K562 (cell line): ENCODE measurements at regions not wholly inside any gene's neighbourhood (a gene's known extent, or its start where the extent isn't known, plus 50 kb on each side); places are given as distances from the start of the nearest gene placed in this dataset.

Experiments
- ATAC-seq: fragments of 200-7000 bp; cut with Tn5 transposase; 3 replicates; pipeline ENCODE4 v1.9.1; 2020; ENCODE audit warnings: moderate library complexity
- BruUV-seq: library from RNA; stranded (reverse); fragments of 400-500 nt; replicated peaks from 2 replicates; lab custom pipeline; 2021; lab: Mats Ljungman, UMichigan
- CTCF ChIA-PET: fragments of 300-600 bp; formaldehyde crosslinking; extraction: SDS; loops from one replicate; lab custom pipeline; 2021; ENCODE audit warnings: low intra/inter-chr PET ratio; lab: Yijun Ruan, JAX
- POLR2A ChIA-PET: fragments of 300-600, 350-650 bp; sonication (Branson Sonifier 250); formaldehyde crosslinking; extraction: SDS; loops from one replicate; lab custom pipeline; 2021; ENCODE audit warnings: antibody characterized with exemption, inconsistent platforms; lab: Yijun Ruan, JAX
- DNase-seq, 4 experiments: peaks; one replicate each; pipeline versions ENCODE4 v3.0.0 to v3.0.0-alpha.2; 2011 to 2018; ENCODE audit warnings: low spot score in 3 of 4, mixed read lengths in 3 of 4; ENCODE audit errors: extremely low read depth in 1 of 4
- FAIRE-seq: peaks from 2 replicates; lab custom pipeline; 2011; peaks lifted over from hg19 to GRCh38; lab: Jason Lieb, UNC
- H2AFZ ChIP-seq: 2 replicates; pipeline ENCODE4 v1.6.0; 2011; ENCODE audit warnings: low read depth, low read length, control low read depth, inconsistent platforms
- H3K27ac ChIP-seq: fragments of 200-600 bp; 3 replicates; pipeline ENCODE4 v1.8.0; 2011; ENCODE audit warnings: low read depth, mild to moderate bottlenecking, control low read depth, inconsistent platforms, low read length, moderate library complexity, mixed read lengths; ENCODE audit errors: extremely low read depth
- H3K27me3 ChIP-seq, 2 experiments: fragments of 300-600 bp in 1 of 2; 2 replicates in 1 of 2; 3 replicates in 1 of 2; pipeline versions ENCODE4 v1.6.0 to v1.8.0; 2011; ENCODE audit warnings: inconsistent platforms in 2 of 2, low read length in 2 of 2, mild to moderate bottlenecking in 1 of 2, mixed read lengths in 1 of 2, moderate library complexity in 1 of 2; ENCODE audit not compliant: control insufficient read depth in 2 of 2, insufficient read depth in 2 of 2
- H3K36me3 ChIP-seq: fragments of 300-600 bp; 3 replicates; pipeline ENCODE4 v1.8.0; 2011; ENCODE audit warnings: mild to moderate bottlenecking, low read length, inconsistent platforms; ENCODE audit not compliant: control insufficient read depth, insufficient read depth
- H3K4me1 ChIP-seq, 2 experiments: fragments of 200-600 bp in 1 of 2; replicated peaks in 1 of 2; 2 replicates in 1 of 2; 3 replicates in 1 of 2; pipeline versions ENCODE4 v1.5.1 to v1.8.0; 2011; ENCODE audit warnings: inconsistent platforms in 2 of 2, low read length in 2 of 2, mild to moderate bottlenecking in 1 of 2, mixed read lengths in 1 of 2, moderate library complexity in 1 of 2; ENCODE audit not compliant: control insufficient read depth in 2 of 2, insufficient read depth in 2 of 2
- H3K4me2 ChIP-seq: 2 replicates; pipeline ENCODE4 v1.6.1; 2011; ENCODE audit warnings: low read length, control low read depth, inconsistent platforms, mixed read lengths; ENCODE audit not compliant: insufficient read depth
- H3K4me3 ChIP-seq: fragments of 200-600 bp; sonication (generic), shearing (Covaris generic); 2 replicates; pipeline ENCODE4 v1.5.1; 2016; ENCODE audit warnings: control low read depth, inconsistent platforms
- H3K79me2 ChIP-seq: fragments of 200-600 bp; 3 replicates; pipeline ENCODE4 v1.8.0; 2011; ENCODE audit warnings: low read length, inconsistent platforms; ENCODE audit not compliant: control insufficient read depth, insufficient read depth
- H3K9ac ChIP-seq, 2 experiments: 2 replicates each; pipeline versions ENCODE4 v1.6.0 to v1.6.1; 2011; ENCODE audit warnings: low read depth in 2 of 2, low read length in 2 of 2, control low read depth in 1 of 2, inconsistent platforms in 1 of 2, mild to moderate bottlenecking in 1 of 2, mixed read lengths in 1 of 2; ENCODE audit not compliant: insufficient read depth in 1 of 2
- H3K9me1 ChIP-seq: one replicate; pipeline ENCODE4 v1.6.0; 2011; ENCODE audit warnings: inconsistent platforms, mild to moderate bottlenecking, low read length, moderate library complexity; ENCODE audit not compliant: control insufficient read depth, insufficient read depth
- H3K9me3 ChIP-seq: replicated peaks from 2 replicates; pipeline ENCODE4 v1.5.1; 2011; ENCODE audit warnings: low read depth, low read length, inconsistent platforms; ENCODE audit not compliant: control insufficient read depth, insufficient read depth
- H4K20me1 ChIP-seq: replicated peaks from 2 replicates; pipeline ENCODE4 v1.6.1; 2011; ENCODE audit warnings: low read length, inconsistent platforms, mixed read lengths; ENCODE audit not compliant: control insufficient read depth, insufficient read depth
- ARID1B ChIP-seq: fragments of 450-650 bp; IDR thresholded peaks from 2 replicates; pipeline ENCODE4 v1.6.1; 2016; ENCODE audit warnings: antibody characterized with exemption, mild to moderate bottlenecking, inconsistent platforms
- DIDO1 ChIP-seq: fragments of 450-650 bp; IDR thresholded peaks from 2 replicates; pipeline ENCODE4 v1.6.1; 2016; ENCODE audit warnings: low read depth, missing biosample characterization, missing genetic modification characterization
- RFX5 ChIP-seq: IDR thresholded peaks from 2 replicates; pipeline ENCODE4 v1.6.1; 2011; ENCODE audit warnings: low read depth, mild to moderate bottlenecking, improper control_type of control experiment, low read length
- SMAD1 ChIP-seq: fragments of 150-350 bp; IDR thresholded peaks from 2 replicates; pipeline ENCODE4 v1.6.1; 2014; ENCODE audit warnings: low read length, low read depth; ENCODE audit not compliant: partially characterized antibody
- SNRNP70 ChIP-seq: fragments of 200-400 bp; formaldehyde crosslinking; optimal IDR thresholded peaks from 2 replicates; pipeline ENCODE3; 2017; ENCODE audit warnings: low read depth, low read length
- SRSF3 ChIP-seq: fragments of 200-400 bp; formaldehyde crosslinking; IDR thresholded peaks from 2 replicates; pipeline ENCODE4 v1.6.1; 2016; ENCODE audit warnings: mild to moderate bottlenecking, low read length, moderate library complexity; ENCODE audit not compliant: insufficient read depth
- ZNF133 ChIP-seq: fragments of 250-450 bp; sonication (Bioruptor Pico); IDR thresholded peaks from 2 replicates; pipeline ENCODE4 v1.4.0; 2020; ENCODE audit warnings: mild to moderate bottlenecking
- WGBS: fragments of 100-300 bp; shearing (Covaris generic); methylation state at CpG from one replicate; pipeline ENCODE4 v1.1.6; 2016; ENCODE audit warnings: low coverage, mixed read lengths; ENCODE audit not compliant: insufficient coverage; ENCODE audit errors: missing lambda C conversion rate; 5-methylcytosine and 5-hydroxymethylcytosine counted together
- in situ Hi-C: fragments of 300-500 bp; cut with MboI; formaldehyde crosslinking; loops from 4 replicates; pipeline ENCODE4 v1.15.0; 2018; ENCODE audit warnings: inconsistent platforms, mixed read lengths
- intact Hi-C: fragments of 100-400 bp; cut with micrococcal nuclease; formaldehyde crosslinking; loops from 2 replicates; pipeline ENCODE4 v1.14.2; 2022
- TF ChIP-seq, protein P1 (sequence below), 2 experiments: fragments of 450-650 bp; formaldehyde crosslinking in 1 of 2; IDR thresholded peaks; 2 replicates each; pipeline versions ENCODE4 v1.4.0 to v1.6.1; 2014 to 2020; ENCODE audit warnings: mild to moderate bottlenecking in 2 of 2, borderline replicate concordance in 1 of 2, low read depth in 1 of 2

DNA sequence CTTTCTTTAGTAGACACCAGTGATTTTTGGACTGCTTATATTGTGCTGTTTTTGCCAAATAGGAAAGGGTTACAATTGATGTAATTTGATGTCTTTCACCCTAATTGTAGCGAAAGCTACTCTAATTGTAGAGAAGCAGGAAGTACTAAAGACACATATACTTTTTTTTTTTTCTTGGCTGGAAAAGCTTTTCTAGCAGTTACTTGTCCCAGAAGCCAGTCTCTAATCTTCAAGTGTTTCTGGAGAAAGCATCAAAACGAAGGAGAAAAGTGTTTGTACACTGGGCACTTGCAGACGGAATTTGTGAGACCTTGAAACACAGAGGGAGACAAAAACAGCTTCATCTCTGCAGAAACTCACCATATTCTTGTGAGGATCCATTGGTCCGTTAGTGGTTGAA is 616.5 kb upstream of the LCORL start:
- intact Hi-C loops, result no loop called here
- CTCF ChIA-PET, result no interaction called here
- no peaks in the 10 kb centered on the region for H3K9me1 ChIP-seq
- no peaks in the 10 kb centered on the region for H3K79me2 ChIP-seq
- H2AFZ ChIP-seq, result no peak overlapping the region
- no peak for TF ChIP-seq SMAD1
- TF ChIP-seq, all 486 proteins: peak for 0
- ATAC-seq (no peak), FAIRE-seq (no peak), DNase-seq (no peak)
- POLR2A ChIA-PET, result no interaction called here
- no peaks in the 10 kb centered on the region for H3K27me3 ChIP-seq
- H3K4me2 ChIP-seq, result no peak overlapping the region
- WGBS, result 0% methylated on average over 4 of the region's 4 CpGs
- no peaks in the 10 kb centered on the region for H4K20me1 ChIP-seq
- H3K9me3 ChIP-seq, result no peaks in the 10 kb centered on the region
- H3K27ac ChIP-seq, result no peak overlapping the region
- no peaks in the 10 kb centered on the region for H3K36me3 ChIP-seq
- BruUV-seq, result no TSS peak
- in situ Hi-C loops, result no loop called here
- no peak overlapping the region for H3K4me3 ChIP-seq
- no peaks in the 10 kb centered on the region for H3K4me1 ChIP-seq
- H3K9ac ChIP-seq, result no peak overlapping the region

DNA sequence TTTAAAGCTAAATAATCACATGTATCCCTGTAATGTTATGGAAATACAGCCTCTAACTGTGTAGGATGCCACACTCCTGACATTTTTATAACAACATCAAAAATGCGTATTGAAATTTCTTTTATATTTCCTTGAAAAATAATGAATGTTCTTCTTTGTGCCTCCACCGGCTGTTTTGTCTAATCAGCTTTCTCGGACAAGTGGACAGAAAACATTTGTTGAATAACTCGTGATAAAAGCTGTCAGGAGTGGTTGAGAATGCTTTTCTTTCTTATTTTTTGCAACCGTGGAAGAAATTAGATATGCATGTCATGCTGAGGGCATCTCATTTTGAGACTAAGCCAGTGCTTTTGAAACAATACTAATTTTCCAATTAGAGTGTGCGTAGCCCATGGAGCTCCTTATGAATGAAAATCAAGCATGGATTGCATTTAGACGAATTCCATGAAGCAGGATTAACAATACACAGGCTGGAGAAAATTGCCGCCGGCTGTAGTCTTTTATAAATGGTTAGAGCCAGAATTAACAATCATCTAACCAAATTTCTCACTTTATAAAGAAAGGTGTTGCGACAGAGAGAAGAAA is 614.5 kb upstream of the LCORL start:
- no peak for ATAC-seq
- Histone ChIP-seq H3K27ac (no peak overlapping the region), H3K9me3 (0 out of 2 replicates have a peak, but pooled peaks cover 2% of the 10 kb centered on the region), H3K36me3 (no peaks in the 10 kb centered on the region), H4K20me1 (no peaks in the 10 kb centered on the region), H3K4me1 (no peaks in the 10 kb centered on the region), H3K27me3 (no peaks in the 10 kb centered on the region), H2AFZ (no peak overlapping the region), H3K4me2 (no peak overlapping the region), H3K79me2 (no peaks in the 10 kb centered on the region), H3K9me1 (no peaks in the 10 kb centered on the region), H3K9ac (no peak overlapping the region), H3K4me3 (no peak overlapping the region)
- no peak for DNase-seq
- 1% methylated on average over 10 of the region's 10 CpGs for whole genome bisulfite sequencing
- ChIA-PET POLR2A (no interaction called here), CTCF (no interaction called here)
- no TSS peak for BruUV-seq
- intact Hi-C loops (no loop called here), in situ Hi-C loops (no loop called here)
- no peak for FAIRE-seq
- no peak for TF ChIP-seq SRSF3
- no peak for TF ChIP-seq SNRNP70
- no peak for TF ChIP-seq DIDO1
- TF ChIP-seq ARID1B, result no peak
- TF ChIP-seq ZNF133 (CRISPR knock-in tag), result no peak
- TF ChIP-seq RFX5, result no peak
- TF ChIP-seq, protein P1, sequence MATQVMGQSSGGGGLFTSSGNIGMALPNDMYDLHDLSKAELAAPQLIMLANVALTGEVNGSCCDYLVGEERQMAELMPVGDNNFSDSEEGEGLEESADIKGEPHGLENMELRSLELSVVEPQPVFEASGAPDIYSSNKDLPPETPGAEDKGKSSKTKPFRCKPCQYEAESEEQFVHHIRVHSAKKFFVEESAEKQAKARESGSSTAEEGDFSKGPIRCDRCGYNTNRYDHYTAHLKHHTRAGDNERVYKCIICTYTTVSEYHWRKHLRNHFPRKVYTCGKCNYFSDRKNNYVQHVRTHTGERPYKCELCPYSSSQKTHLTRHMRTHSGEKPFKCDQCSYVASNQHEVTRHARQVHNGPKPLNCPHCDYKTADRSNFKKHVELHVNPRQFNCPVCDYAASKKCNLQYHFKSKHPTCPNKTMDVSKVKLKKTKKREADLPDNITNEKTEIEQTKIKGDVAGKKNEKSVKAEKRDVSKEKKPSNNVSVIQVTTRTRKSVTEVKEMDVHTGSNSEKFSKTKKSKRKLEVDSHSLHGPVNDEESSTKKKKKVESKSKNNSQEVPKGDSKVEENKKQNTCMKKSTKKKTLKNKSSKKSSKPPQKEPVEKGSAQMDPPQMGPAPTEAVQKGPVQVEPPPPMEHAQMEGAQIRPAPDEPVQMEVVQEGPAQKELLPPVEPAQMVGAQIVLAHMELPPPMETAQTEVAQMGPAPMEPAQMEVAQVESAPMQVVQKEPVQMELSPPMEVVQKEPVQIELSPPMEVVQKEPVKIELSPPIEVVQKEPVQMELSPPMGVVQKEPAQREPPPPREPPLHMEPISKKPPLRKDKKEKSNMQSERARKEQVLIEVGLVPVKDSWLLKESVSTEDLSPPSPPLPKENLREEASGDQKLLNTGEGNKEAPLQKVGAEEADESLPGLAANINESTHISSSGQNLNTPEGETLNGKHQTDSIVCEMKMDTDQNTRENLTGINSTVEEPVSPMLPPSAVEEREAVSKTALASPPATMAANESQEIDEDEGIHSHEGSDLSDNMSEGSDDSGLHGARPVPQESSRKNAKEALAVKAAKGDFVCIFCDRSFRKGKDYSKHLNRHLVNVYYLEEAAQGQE (IDR thresholded peaks at IDR 0.05; ENCODE audit: borderline replicate concordance), result no peak
- TF ChIP-seq, protein P1 (CRISPR knock-in tag; IDR thresholded peaks at IDR 0.05; ENCODE audit: low read depth), result no peak
